ENCODE measurements at regions not wholly inside any gene's neighbourhood (a gene's known extent, or its start where the extent isn't known, plus 50 kb on each side); places are given as distances from the start of the nearest gene placed in this dataset.
"Not testable (repeated sequence)": the region's sequence is repeated elsewhere in the genome, so short reads cannot be mapped to it uniquely, and the experiment has no call there.

DNA sequence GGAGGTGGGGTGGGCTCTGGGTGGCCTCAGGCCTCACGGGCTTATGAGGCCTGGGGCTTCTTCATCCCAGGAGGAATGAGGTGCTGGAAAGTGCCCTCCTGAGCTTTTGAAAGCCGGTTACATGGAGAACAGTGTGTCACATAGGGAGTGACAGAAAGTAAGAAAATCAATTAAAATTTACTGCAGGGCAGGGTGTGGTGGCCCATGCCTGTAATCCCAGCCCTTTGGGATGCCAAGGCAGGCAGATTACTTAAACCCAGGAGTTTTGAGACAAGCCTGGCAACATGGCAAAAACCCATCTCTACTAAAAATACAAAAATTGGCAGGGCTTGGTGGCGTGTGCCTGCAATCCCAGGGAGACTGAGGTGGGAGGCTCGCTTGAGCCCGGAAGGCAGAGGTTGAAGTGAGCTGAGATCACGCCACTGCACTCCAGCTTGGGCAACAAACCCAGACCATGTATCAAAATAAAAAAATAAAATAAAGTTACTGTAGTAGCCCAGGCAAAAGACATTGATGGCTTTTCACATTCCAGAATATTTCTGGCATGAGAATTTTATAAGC, 125.8 kb upstream of the DAPK1 start:
- no peak overlapping the region for H3K27ac ChIP-seq
- peaks cover 9% of the 10 kb centered on the region for H3K4me1 ChIP-seq
- H3K4me3 ChIP-seq: no peak overlapping the region
- 58% methylated on average over 6 of the region's 6 CpGs for WGBS
- H3K27me3 ChIP-seq: no peaks in the 10 kb centered on the region
- H3K9me3 ChIP-seq: no peaks in the 10 kb centered on the region
- DNase-seq (ENCODE audit: low spot score in 2 of 2): no peak
- TF ChIP-seq, protein P1, sequence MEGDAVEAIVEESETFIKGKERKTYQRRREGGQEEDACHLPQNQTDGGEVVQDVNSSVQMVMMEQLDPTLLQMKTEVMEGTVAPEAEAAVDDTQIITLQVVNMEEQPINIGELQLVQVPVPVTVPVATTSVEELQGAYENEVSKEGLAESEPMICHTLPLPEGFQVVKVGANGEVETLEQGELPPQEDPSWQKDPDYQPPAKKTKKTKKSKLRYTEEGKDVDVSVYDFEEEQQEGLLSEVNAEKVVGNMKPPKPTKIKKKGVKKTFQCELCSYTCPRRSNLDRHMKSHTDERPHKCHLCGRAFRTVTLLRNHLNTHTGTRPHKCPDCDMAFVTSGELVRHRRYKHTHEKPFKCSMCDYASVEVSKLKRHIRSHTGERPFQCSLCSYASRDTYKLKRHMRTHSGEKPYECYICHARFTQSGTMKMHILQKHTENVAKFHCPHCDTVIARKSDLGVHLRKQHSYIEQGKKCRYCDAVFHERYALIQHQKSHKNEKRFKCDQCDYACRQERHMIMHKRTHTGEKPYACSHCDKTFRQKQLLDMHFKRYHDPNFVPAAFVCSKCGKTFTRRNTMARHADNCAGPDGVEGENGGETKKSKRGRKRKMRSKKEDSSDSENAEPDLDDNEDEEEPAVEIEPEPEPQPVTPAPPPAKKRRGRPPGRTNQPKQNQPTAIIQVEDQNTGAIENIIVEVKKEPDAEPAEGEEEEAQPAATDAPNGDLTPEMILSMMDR (IDR thresholded peaks at IDR 0.05): no peak
- TF ChIP-seq POLR2A (IDR thresholded peaks at IDR 0.05) (no peak), POLR2AphosphoS5 (IDR thresholded peaks at IDR 0.05) (no peak), EP300 (IDR thresholded peaks at IDR 0.05) (no peak)
- H3K36me3 ChIP-seq: no peaks in the 10 kb centered on the region

DNA sequence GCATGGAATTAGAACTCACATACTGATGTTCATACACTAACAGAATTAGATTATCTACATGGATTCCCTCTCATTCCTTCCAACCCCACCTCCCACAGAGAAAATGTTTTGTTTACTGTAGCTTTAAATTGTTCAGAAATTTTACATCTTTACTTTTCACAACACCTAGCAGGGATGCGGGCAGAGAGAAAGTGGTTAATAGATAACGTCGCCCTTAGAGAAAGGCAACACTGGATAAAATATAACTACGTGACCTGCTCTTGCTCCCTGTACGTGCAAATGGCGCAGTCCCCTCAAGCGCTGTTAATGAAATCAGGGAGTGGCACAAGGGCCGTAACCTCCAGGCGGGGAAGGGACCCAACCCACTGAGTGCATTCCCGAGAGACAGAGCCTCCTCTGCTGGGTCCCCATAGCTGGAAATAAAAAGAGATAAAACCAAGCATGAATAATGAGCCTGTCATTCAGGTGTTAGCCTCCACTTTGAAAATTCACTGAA, 125.3 kb upstream of the DAPK1 start:
- 68% methylated on average over 10 of the region's 10 CpGs for WGBS
- Histone ChIP-seq H3K4me1 (peaks cover 9% of the 10 kb centered on the region), H3K36me3 (no peaks in the 10 kb centered on the region), H3K27ac (no peak overlapping the region), H3K4me3 (no peak overlapping the region), H3K9me3 (no peaks in the 10 kb centered on the region), H3K27me3 (no peaks in the 10 kb centered on the region)
- DNase-seq (ENCODE audit: low spot score in 2 of 2): no peak
- TF ChIP-seq POLR2A (IDR thresholded peaks at IDR 0.05): no peak
- no peak for TF ChIP-seq EP300 (IDR thresholded peaks at IDR 0.05)
- no peak for TF ChIP-seq POLR2AphosphoS5 (IDR thresholded peaks at IDR 0.05)
- TF ChIP-seq, protein P1 (IDR thresholded peaks at IDR 0.05): no peak

DNA sequence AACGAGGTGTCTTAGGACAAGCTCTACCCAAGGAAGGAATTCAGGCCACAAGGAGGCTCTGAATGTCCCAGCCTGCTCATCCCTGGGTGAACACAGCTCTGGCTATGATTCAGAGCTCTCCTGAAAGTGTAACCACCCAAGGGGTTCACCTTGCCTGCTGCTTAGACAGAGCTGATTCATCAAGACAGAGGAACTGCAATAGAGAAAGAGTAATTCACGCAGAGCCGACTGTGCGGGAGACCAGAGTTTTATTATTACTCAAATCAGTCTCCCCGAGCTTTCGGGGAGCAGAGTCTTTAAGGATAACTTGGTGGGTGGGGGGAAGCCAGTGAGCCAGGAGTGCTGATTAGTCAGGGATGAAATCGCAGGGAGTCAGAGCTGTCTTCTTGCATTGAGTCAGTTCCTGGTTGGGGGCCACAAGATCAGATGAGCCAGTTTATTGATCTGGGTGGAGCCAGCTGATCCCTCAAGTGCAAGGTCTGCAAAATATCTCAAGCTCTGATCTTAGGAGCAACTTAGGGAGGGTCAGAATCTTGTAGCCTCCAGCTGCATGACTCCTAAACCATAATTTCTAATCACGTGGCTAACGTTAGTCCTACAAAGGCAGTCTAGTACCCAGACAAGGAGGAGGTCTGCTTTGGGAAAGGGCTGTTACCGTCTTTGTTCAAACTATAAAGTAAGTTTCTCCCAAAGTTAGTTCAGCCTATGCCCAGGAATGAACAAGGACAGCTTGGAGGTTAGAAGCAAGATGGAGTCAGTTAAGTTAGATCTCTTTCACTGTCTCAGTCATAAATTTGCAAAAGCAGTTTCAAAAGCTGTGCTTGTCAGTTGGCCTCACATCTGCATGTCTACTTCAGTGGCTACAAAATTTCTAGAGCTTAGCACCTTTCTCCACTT, 123.4 kb upstream of the DAPK1 start:
- not testable (repeated sequence) for H3K27me3 ChIP-seq; DNase-seq (ENCODE audit: low spot score in 2 of 2); H3K4me1 ChIP-seq; H3K36me3 ChIP-seq; H3K9me3 ChIP-seq; H3K27ac ChIP-seq; H3K4me3 ChIP-seq
- WGBS: 79% methylated on average over 10 of the region's 10 CpGs

DNA sequence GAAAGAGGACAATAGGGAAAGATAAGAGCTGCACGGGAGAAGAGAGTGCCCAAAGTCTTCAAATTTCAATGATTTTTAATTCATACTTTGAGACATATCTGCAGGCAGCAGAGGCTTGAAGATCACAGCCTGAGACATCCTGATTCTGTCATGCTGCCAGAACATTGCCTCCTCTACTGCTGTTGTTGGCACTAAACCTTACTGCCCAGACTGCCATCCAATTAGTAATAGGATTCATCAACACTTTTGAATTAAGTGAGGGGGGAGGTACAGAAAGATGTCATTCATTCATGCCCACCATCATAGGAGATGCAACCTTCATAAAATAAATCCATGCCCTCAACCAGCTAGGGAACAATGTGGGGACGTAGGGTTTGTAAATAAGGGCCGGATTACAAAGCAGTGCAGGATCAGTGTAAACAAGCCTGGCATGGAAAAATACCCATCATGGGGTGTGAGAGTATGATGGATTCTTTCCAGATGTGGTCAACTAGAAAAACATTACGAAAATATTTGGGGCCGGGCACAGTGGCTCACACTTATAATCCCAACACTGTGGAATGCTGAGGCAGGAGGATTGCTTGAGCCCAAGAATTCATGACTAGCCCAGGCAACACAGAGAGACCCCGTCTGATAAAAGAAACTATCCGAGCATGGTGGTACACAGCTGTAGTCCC, 122.1 kb upstream of the DAPK1 start:
- no peak overlapping the region for H3K4me3 ChIP-seq
- H3K36me3 ChIP-seq: no peaks in the 10 kb centered on the region
- WGBS: 69% methylated on average over 6 of the region's 7 CpGs
- peaks cover 9% of the 10 kb centered on the region for H3K4me1 ChIP-seq
- no peak for DNase-seq (ENCODE audit: low spot score in 2 of 2)
- TF ChIP-seq POLR2AphosphoS5 (IDR thresholded peaks at IDR 0.05): no peak
- TF ChIP-seq, protein P1 (IDR thresholded peaks at IDR 0.05): no peak
- TF ChIP-seq EP300 (IDR thresholded peaks at IDR 0.05): no peak
- no peak for TF ChIP-seq POLR2A (IDR thresholded peaks at IDR 0.05)
- no peaks in the 10 kb centered on the region for H3K27me3 ChIP-seq
- peak overlapping the region; percentile 32 for H3K27ac ChIP-seq
- no peaks in the 10 kb centered on the region for H3K9me3 ChIP-seq

DNA sequence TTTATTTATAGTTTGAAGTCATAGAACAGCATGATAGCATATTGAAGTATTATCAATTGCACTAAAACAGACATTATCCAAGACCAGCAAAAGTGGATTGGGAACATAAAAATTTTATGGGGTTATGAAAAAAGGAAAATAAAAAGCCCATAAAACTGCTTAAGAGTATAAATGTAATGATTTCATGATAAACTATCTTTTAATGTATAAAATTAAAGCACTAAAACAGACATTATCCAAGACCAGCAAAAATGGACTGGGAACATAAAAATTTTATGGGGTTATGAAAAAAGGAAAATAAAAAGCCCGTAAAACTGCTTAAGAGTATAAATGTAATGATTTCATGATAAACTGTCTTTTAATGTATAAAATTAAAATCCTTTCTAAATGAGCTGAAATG, 119.0 kb upstream of the DAPK1 start:
- Histone ChIP-seq H3K4me3 (no peak overlapping the region), H3K9me3 (no peaks in the 10 kb centered on the region), H3K4me1 (peaks cover 16% of the 10 kb centered on the region), H3K27me3 (no peaks in the 10 kb centered on the region), H3K27ac (no peak overlapping the region), H3K36me3 (no peaks in the 10 kb centered on the region)
- no peak for DNase-seq (ENCODE audit: low spot score in 2 of 2)
- TF ChIP-seq POLR2A (IDR thresholded peaks at IDR 0.05): no peak
- TF ChIP-seq, protein P1 (IDR thresholded peaks at IDR 0.05): no peak
- no peak for TF ChIP-seq POLR2AphosphoS5 (IDR thresholded peaks at IDR 0.05)
- TF ChIP-seq EP300 (IDR thresholded peaks at IDR 0.05): no peak
- WGBS: 86% methylated on average over 1 of the region's 1 CpG

All from suprapubic skin (tissue), 4 donors.